ENCODE measurements at regions not wholly inside any gene's neighbourhood (a gene's known extent, or its start where the extent isn't known, plus 50 kb on each side); places are given as distances from the start of the nearest gene placed in this dataset.

DNA sequence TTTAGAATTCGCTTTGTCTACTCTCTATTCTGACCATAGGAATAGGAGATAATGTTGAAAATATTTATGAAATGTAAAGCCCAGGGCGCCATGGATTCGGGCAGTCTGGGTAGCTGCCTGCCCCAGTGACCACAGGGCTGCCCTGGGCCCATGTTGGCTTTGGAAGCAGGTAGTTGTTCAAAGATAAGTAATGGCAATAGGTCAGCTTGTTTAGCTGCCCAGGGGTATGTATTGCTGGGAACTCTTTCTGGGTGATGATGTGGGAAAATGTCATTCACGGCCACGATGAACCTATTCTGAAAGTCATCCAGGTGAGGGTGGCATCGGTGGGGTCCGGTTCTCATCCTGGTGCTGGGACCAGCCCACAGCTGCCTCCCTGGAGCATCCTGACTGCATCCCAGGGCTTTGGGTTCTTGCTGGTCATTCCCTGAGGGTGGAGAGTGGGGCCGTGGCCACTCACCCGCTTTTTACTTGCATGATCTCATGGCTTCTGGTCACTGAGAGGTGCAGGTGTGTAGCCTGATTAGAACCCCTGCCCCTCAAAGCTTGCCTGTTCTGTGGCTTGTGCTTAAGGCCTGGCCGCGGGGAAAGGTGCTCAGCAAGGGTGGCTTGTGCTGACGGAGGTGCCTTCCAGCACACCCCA is 102.8 kb downstream of the ERMARD start:
- DNase-seq, result no peak

DNA sequence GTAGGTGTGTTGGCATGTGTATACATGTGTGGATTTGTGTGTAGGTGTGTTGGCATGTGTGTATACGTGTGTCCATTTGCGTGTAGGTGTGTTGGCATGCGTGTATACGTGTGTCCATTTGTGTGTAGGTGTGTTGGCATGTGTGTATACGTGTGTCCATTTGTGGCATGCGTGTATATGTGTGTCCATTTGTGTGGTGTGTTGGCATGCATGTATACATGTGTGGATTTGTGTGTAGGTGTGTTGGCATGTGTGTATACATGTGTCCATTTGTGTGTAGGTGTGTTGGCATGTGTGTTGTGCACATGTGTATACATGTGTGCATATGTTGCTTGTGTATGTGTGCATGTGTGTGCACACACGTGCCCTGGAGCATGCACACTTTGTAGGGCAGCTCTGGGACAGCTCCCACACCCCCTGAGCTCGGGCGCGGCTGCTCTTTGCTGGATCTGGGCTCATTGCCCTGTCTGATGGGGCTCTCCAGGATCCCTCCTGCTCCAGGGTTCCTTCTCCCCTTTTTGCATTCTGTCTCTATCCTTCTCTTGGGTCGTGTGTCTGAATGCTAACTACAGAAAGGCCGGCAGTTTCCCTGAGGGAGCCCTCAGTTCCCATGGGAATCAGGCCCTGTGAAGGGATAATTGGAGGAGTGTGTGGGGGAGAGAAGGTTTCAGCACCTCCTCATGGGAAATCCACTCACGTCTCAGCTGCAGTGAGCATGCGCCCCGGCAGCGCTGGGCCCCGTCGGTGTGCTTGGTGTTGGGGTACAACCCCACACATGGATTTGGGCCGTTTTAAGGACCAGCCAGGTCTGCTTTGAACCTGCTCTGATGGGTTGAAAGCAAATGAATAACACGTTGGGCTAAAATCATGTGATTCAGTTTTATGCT is 102.0 kb downstream of the ERMARD start:
- DNase-seq, result no peak

DNA sequence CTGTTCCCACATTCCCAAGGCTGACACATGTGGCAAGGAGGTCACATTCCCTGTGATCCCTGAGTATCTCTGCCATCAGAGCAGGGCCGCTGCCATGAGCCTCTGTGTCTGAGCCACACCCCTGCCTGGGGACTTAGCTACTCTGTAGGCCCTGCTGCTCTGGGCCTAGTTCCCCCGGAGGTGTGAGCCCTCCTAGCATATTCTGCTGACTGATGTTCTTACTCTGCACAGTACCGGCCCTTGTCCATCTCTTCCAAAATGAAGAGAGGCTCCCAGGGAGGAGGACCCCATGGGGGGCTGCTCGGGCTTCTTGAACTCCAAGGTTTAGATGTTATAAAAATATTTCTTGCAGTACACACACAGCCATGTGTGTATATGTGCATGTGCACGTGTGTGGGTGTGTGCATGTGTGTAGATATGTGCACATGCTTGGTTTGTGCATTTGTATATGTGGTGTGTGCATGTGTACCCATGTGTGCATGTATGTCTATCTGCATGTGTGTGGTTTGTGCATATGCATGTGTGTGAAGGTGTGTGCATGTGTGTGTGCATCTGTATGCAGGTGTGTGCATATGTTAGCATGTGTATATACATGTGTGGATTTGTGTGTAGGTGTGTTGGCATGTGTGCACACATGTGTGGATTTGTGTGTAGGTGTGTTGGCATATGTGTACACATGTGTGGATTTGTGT is 101.2 kb downstream of the ERMARD start:
- DNase-seq, result no peak

DNA sequence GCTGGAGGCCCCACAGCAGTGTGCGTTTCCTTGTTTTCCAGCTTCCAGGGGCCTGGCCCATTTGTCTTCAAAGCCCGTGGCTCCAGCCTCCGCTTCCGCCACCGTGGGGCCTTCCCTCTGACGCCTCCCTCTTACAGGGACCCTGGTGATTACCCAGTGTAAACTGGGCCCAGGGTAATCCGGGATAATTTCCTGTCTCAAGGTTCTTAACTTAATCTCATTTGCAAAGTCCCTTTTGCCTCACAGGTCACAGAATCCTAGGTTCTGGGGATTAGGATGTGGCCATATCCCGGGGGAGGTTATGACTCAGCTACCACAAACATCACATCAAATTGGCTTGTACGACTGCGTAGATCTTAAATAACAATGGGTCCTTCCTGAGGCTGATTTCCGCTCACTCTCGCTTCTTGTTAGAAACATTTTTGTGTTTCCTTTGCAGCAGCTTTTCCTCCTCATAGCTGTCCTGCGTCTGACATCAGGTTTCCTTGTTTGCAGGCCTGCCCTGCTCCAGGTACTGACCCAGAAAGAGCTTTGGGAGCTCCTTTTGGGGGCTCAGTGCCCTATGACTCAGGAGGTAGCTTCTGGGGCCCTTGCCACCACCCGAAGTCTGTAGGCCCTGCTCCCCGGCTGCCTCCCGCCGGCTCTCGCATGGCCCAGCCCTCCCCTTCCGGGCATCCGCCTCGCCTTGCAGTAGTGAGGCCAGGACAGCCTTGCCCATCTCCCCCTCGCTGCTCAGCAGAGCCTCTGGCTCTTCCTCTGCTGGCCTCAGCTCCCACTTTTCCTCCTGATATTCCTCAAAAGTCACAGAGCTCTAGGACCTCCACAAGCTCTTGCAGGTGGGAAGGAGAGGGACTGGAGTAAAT is 100.5 kb downstream of the ERMARD start:
- DNase-seq, result no peak

DNA sequence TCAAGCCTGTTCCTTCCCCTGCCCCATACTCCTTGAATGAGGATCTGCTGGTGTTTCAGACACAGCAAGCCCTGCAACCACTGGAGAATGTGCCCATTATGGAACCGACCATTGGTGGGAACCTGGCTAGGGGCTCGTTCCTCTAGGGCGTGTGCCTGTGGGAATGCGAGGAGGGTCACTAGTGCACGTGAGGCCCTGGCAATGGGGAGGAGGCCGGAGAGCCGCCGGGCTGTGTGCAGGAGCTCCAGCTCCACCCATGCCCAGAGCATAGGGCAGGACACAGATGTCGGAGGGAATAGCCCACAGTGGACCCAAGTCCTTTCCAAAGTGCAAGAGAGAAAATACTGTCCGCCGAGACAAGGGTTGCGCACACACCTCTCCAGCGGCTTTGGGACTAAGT is 99.3 kb downstream of the ERMARD start:
- no peak for DNase-seq

DNA sequence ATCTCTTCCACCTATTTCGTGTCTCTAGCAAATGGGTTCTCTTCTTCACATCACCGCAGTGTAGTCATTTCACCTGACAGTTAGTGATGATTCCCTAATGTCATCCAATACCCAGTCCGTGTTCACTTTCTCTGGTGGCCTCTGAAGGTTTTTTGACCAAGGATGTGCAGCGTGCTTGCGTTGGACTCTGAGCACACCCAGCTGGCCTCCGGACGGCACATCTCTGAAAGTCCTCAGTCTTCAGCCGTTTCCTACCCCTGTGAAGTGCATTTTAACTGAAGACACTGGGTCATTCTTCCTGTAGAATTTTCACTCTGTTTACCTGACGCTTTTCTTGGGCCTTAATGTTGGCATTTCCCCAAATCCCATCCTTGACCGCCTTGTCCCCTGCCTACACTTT is 98.7 kb downstream of the ERMARD start:
- no peak for DNase-seq

DNA sequence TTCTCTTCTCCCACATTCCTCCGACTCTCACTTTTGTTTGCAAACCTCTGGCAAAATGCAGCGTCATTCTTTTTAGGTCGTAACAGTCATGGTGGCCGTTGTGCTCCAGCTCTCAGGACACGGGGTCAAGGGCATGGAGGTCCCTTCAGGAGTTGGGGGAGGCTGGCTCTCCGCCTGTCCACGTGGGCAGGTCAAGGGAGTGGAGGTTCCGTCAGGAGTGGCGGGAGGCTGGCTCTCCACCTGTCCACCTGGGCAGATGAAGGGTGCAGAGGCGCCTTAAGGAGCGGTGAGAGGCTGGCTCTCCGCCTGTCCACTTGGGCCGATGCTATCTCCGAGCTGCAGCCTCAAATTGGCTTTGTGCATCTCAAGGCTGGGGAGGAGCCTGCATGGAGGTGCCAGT is 98.0 kb downstream of the ERMARD start:
- no peak for DNase-seq

DNA sequence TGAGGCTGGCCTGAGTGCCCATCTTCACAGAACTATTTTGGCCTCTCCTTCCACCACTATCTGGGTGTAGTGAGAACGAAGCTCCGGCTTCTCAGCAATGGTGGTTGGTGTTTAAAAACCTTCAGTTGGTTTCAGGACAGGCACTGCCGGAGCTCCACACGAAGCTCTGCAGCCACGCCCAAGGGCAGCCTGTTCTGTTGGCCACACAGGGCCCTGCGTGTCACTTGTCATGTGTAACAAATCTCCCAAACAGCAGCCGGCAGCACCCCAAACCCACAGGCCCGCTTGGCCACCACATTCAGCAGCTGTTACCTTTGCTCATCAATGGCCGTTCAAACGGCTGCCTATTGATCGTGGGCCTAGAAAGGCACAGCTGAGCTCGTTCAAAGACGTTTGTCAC is 97.5 kb downstream of the ERMARD start:
- DNase-seq, result no peak

DNA sequence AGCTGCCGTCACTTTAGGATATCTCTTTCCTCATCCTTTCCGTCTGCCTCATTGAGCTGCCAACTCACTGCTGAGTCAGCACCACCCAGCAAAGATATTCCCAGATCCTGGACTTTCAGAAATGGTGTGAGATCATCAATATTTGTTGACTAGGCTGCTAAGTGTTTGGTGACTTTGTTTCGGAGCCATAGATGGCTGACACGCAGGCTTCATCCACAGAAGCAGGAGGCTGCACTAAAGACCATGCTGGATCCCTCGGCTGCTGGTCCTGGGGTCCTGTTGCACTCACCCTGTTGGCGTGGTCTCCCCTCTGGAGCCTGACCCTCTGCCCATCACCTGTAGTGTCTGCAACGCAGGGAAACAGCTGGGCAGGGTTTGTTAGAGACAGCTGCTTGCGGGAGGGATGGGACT is 96.5 kb downstream of the ERMARD start:
- no peak for DNase-seq

DNA sequence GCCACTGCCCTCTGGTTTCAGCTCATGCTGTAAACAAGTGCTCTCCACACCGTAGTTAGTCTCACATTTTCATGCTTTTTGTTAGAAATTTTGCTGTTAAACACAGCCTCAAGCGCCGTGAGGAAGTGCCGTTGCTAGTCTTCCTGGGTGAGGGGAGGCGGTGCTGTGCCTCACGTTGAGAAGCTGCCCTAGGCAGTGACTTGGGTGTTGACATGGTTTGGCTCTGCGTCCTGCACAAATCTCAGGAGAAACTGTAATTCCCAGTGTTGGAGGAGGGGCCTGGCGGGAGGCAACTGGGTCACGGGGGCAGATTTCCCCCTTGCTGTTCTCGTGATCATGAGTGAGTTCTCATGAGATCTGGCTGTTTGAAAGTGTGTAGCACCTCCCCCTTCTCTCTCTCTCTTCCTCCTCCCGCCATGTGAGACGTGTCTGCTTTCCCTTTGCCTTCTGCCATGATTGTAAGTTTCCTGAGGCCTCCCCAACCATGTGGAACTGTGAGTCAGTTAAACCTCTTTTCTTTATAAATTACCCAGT is 95.8 kb downstream of the ERMARD start:
- DNase-seq, result no peak

DNA sequence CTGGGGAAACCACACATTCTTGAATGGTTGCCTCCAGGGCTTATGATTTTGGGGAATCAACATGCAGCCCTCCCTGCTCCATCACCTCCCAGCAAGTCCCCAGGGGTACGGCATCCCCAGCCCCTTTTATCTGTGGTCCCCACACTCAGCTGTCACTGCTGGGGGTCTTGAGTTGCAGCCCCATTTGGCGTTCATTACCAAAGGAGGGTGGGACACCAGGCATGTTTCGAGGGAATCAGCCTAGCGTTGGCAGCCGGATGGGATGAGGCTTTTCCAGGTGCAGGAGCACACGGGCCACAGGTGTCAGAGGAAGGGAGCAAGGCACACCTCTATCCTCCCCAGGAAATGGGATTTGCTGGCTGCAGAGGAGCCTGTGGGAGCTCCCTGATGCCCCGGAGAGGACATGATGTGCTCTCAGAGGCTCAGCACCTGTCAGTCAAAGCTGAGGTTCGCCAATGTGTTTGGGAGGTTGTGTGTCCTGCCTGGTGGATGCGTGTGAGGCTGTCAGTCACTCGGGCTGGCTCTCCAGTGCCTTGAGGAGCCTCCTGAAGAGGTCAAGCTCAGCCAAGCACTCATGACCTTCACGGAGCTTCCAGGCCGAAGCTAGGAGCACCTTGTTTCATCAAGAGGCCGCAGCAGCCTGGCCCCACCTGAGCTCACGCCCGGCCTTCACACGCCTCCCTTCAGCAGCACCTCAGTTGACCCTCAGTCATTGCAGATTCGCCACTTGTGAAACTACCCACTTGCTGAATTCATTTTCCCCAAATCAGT is 95.0 kb downstream of the ERMARD start:
- DNase-seq, result no peak

DNA sequence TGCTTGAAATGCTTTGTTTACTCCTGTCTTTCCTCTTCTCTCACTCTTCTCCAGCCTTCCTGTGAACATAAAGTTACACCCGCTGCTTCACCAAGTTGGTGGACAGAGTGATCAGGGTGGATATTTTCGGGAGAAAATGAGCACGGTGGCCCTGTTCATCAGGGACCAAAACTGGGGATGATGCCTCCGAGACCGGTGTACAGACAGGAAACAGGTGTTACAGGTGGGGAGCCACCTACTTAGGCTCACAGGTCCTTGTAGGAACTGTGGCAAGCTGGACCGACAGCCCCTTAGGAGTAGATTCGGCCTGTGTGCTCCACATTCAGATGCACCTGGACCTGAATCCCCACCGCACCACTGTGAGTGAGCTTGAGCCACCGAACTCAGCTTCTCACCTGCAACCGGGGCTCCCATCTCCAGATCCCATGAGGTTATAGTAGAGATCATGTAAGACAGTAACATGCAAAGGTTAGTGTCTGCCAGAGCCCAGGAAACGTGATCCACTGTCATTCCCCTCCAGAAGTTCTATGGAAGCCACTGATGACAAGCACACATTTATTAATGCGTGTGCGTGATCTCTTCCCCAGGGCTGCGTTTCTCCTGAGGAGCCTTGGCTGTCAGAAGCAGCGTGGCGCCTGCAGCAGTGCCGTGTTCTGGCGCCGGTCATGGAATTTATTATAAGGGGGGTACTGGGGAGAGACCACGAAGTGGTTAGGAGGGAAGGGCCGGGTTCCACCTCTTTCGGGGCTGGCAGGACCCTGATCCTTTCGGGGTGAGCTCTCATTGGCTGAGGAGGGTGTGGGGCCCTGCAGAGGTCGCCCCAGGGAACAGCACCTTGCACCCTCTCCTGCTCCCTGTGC is 94.2 kb downstream of the ERMARD start:
- no peak for DNase-seq

DNA sequence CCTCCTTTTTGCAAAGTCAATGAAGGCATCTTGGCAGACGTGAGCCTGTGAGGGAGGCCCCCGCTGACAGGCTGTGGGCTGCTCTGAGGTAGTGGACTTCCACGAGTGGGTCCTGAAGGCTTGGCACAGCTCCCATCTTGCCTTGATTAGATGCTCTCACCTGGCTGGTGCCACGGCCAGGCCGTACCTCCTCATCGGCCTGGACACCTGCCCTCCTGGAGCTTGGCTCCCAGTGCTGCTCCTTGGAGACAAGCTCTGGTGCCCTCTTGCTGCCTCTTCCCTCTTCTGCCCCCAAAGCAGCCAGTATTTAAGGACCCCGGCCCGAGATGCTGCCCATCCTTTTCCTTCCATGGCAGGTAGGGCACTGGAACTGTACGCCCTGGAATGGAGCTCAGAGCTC is 93.5 kb downstream of the ERMARD start:
- no peak for DNase-seq

DNA sequence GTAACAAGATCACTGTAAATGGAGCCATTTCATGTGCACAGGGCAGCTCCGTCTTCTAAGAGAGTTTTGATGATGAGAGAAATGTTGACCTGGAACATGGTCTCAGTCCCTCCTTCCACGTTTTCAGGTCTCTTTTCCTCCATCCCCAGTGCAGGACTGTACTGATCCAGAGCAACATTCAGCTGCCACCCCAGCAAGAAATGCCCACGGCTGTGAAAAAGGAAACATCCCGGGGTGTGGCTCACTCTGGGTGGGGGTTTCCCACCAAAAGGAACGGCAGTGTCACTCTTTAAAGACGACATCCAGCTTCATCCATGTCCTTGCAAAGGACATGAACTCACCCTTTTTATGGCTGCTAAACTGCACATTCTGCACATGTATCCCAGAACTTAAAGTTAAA is 92.6 kb downstream of the ERMARD start:
- DNase-seq, result no peak

DNA sequence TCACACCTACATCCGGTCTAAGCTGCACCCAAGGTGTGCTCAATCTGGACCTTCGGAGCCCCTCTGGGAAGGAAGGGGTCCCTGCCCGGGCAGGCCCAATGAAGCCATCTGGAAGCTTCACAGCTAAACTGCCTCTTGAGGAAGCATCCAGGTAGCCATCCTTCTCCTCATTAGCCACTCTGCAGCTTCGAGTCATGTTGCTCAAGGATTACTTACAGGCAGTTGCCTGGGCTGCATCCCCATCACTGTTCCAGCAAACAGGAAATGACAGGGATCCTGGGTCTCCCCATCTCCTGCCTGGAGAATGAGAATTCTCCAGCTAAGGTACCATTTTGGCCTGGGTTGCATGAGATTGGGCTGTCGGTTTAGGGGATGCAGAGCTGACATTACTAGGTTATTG is 91.7 kb downstream of the ERMARD start:
- no peak for DNase-seq

DNA sequence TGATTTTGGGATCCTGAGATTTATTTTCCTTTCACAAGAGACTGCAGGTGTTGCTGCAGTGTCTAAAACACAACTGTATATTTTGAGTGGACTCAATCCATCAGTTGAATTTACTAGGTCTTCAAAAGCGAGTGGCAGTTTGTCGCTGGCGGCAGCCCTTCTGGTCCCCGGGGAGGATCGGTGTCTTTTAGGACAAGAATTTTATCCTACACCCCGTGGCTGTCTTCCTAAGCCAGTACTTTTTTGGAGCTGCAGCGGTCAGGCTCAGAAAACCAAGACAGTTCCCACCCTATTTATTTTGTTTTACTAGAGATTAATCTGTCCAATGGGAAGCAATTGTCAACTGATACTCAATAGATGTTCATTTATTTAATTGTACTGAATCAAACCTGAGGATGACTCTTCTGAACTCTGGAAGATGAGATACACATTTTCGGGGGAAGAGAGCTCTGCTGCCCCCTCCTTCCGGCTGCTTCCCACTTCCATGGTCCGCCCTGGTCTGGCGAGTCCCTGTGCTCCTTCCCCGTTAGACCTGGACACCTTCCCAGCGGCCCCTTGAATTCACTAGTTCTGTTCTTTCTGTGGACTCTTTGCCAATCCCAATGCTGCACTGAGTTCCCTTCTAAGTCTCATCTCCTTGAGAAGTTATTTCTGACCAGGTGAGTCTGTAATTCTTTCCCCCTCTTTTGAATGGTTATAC is 90.6 kb downstream of the ERMARD start:
- no peak for DNase-seq

DNA sequence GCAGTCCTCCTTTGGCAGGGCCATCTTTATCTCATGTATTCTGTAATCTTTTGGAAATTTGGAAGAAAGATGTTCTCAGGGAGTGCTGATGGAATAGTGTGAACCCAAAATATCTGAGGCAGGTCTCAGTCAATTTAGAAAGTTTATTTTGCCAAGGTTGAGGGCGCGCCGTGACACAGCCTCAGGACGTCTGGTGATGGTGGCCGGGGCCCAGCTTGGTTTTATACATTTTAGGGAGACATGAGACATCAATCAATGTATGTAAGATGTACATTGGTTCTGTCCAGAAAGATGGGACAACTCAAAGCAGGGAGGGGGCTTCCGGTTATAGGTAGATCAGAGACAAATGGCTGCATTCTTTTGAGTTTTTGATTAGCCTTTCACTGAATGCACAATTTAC is 89.8 kb downstream of the ERMARD start:
- DNase-seq, result no peak

DNA sequence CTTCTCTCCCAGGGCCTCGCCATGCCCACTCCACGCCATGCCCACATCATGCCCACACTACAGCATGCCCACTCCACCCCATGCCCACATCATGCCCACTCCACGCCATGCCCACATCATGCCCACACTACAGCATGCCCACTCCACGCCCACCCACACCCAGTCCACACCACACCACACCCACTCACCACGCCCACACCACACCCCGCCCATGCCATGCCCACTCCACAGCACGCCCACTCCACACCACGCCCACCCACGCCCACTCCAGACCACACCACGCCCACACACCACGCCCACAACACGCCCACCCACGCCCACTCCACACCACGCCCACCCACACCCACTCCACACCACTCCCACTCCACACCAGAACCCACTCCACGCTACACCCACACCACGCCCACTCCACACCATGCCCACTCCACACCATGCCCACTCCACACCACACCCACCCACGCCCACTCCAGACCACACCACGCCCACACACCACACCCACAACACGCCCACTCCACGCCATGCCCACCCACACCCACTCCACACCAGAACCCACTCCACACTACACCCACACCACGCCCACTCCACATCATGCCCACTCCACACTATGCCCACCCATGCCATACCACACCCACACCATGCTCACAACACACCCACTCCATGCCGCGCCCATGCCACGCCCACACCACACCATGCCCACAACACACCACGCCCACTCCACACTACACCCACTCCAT is 88.6 kb downstream of the ERMARD start:
- no peak for DNase-seq

DNA sequence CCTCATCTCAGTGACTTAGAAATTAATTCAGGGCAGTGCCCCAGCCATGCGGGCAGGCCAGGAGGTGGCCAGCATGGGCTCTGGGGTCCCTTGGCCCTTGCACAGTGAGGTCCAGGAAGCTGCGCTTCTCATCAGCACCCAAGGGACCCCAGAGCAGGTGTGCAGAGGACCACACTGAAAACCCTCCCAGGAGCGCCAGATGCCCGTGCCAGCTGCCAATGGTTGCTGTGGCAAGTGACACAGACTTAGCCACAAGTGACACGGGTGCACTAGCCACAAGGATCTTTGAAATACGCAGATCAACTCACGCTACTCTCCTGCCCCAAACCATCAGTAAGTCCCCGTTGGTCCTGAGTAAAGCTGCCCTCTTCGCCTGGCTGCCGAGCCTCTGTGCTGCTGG is 88.1 kb downstream of the ERMARD start:
- no peak for DNase-seq

Data from stimulated activated naive CD4-positive, alpha-beta T cell (primary cell).